ENCODE measurements at regions not wholly inside any gene's neighbourhood (a gene's known extent, or its start where the extent isn't known, plus 50 kb on each side); places are given as distances from the start of the nearest gene placed in this dataset.

DNA sequence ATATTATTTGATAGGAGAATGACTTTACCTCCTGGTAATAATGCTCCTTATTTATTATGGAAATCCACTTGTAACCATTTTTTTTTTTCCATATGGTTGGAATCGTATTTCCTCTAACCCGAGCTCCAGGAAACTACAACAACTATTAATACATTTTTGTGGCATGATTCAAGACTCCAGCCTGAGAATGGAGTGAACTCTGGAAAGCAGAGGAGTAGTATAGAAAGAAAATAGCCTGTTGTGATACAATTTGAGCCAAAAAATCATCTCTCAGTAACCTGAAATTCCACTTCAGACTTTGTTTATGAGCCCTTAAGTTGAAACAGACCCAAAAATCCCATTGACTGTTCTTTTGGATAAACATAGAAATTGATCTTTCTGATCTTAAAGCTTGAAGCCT lies 921.1 kb downstream of the SOCS6 start:
- in situ Hi-C loops (cut with MboI; ENCODE audit: low pct_unique_long_range_greater_than_20kb, low sequenced_read_pairs, unreplicated experiment), result no loop called here
- TF ChIP-seq CTCF (IDR thresholded peaks at IDR 0.05; ENCODE audit: extremely low read depth, insufficient read depth, missing control alignments), result no peak
- no peak for DNase-seq (ENCODE audit: low spot score)

- in situ Hi-C loops (cut with MboI; ENCODE audit: low pct_unique_long_range_greater_than_20kb, low sequenced_read_pairs, unreplicated experiment), result no loop called here
- no peak for DNase-seq (ENCODE audit: low spot score)
- no peak for TF ChIP-seq CTCF (IDR thresholded peaks at IDR 0.05; ENCODE audit: extremely low read depth, insufficient read depth, missing control alignments)
Observed at GRCh38 chr18:71194438-71194837, 905.6 kb downstream of the SOCS6 start.

GRCh38 chr18:71189581-71189980 lies 900.7 kb downstream of the SOCS6 start:
- in situ Hi-C loops (cut with MboI; ENCODE audit: low pct_unique_long_range_greater_than_20kb, low sequenced_read_pairs, unreplicated experiment), result no loop called here
- no peak for DNase-seq (ENCODE audit: low spot score)
- no peak for TF ChIP-seq CTCF (IDR thresholded peaks at IDR 0.05; ENCODE audit: extremely low read depth, insufficient read depth, missing control alignments)

DNA sequence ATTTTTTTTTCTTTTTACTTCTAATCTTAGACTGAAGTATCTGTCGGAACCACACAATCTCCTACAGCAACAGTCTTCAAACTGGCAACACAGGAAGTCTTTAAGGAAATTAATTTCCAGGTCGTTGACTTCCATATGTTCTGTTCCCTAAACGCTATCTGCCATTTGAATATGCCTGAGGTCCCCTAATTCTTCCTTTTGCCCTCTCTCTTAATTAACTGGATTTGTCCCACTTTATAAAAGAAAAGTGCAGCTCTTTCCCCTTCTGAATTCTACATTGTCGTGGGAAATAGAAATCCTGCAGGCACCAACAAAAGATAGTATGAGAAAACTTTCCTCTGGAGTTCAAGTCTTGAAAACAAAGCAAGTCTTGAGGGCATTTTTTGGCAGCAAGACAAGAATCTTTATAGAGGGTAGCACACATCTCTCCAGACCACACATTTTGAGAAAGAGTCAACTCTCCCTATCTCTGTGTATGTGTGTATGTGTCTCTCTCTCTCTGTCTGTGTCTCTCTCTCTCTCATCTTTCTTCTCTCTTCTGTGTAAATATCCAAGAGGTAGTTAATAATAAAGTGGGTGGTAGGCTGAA lies 879.8 kb downstream of the SOCS6 start:
- in situ Hi-C loops (cut with MboI; ENCODE audit: low pct_unique_long_range_greater_than_20kb, low sequenced_read_pairs, unreplicated experiment), result no loop called here
- DNase-seq (ENCODE audit: low spot score), result no peak
- TF ChIP-seq CTCF (IDR thresholded peaks at IDR 0.05; ENCODE audit: extremely low read depth, insufficient read depth, missing control alignments), result no peak

DNA sequence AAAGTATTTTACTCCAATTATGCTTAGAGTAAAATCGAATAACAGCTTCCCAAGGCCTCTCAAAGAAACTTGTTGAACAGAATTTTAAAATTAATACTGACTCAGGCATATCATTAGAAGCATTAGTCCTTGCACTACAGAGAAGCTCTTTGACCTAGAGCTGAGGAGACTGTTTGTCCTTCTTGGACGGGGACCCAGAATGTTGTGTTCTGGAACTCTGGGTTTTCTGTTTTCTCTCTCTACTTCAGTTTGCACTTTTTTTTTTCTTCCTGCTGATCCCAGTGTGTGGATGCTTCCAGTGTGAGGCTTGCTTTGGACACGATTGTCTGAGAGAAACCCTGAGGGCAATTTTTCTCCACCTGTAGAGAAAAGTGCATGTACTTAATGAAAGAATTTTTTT lies 847.6 kb downstream of the SOCS6 start:
- no peak for TF ChIP-seq CTCF (IDR thresholded peaks at IDR 0.05; ENCODE audit: extremely low read depth, insufficient read depth, missing control alignments)
- in situ Hi-C loops (cut with MboI; ENCODE audit: low pct_unique_long_range_greater_than_20kb, low sequenced_read_pairs, unreplicated experiment), result no loop called here
- DNase-seq (ENCODE audit: low spot score), result no peak

DNA sequence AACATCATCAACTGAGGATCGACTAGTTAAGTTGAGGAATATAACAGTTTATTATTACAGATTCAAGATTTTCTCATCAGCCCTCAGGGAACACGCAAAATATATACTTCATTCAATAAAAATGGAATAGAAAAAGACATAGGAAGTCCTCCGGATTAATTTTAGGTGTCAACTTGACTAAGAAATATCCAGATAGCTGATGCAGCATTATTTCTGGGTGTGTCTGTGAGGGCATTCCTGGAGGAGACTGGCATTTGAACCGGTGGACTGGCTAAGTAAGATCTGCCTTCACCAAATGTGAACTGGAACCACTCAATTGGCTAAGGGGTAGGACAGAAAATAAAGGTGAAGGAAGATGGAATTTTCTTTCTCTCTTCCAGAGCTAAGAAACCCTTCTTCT lies 845.3 kb downstream of the SOCS6 start:
- DNase-seq (ENCODE audit: low spot score), result no peak
- TF ChIP-seq CTCF (IDR thresholded peaks at IDR 0.05; ENCODE audit: extremely low read depth, insufficient read depth, missing control alignments), result no peak
- in situ Hi-C loops (cut with MboI; ENCODE audit: low pct_unique_long_range_greater_than_20kb, low sequenced_read_pairs, unreplicated experiment), result no loop called here

- in situ Hi-C loops (cut with MboI; ENCODE audit: low pct_unique_long_range_greater_than_20kb, low sequenced_read_pairs, unreplicated experiment), result no loop called here
- no peak for TF ChIP-seq CTCF (IDR thresholded peaks at IDR 0.05; ENCODE audit: extremely low read depth, insufficient read depth, missing control alignments)
- no peak for DNase-seq (ENCODE audit: low spot score)
Observed at GRCh38 chr18:71131918-71132317, 843.1 kb downstream of the SOCS6 start.
